Fibroblast of the conjunctiva (primary cell): ENCODE measurements at regions not wholly inside any gene's neighbourhood (a gene's known extent, or its start where the extent isn't known, plus 50 kb on each side); places are given as distances from the start of the nearest gene placed in this dataset.

ENCODE experiments used
- DNase-seq: peaks from one replicate; pipeline ENCODE4 v3.0.0-alpha.2; 2010; ENCODE audit warnings: low read depth

DNA sequence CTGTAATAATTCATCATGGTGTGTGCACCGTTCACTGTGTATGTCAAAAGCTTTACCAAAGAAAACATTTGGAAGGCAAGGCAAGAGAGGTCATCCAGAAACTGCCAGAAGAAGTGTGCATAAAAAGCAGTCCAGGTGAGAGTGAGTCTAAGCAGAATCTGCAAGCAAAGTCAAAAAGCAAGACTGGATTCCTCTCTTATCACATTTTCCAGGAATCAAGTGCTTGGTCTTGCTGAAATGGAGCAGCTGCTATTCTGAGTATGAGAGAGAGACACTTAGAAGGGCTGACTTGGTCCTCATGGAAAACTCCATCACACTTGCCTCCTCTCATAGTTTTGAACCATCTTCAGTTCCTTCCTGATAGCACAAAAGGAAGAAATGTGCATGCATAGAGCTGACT, 231.3 kb downstream of the ANAPC1 start:
- no peak for DNase-seq

DNA sequence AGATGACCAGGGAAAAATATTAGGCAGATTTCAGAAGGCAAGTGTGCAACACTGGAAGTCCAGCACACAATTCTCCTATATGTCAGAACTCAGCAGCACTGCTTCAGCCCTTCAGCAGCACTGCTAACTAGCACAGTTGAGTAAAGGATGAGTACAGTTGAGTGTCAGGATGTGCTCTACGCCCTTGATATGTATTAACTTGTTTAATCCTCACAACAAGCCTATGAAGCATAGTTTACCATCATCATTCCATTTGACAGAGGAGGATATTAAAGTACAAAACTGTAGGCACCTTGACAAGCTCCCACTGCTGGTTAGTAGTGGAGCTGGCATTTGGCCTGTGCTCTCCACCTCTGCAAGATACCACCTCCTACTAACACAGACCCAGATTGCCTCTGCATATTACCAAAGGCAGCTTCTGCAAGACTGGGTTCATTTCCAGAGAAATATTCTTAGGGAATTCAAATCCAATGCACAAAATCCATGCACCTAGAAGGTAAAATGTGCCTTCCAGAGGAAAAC, 230.8 kb downstream of the ANAPC1 start:
- DNase-seq = no peak

DNA sequence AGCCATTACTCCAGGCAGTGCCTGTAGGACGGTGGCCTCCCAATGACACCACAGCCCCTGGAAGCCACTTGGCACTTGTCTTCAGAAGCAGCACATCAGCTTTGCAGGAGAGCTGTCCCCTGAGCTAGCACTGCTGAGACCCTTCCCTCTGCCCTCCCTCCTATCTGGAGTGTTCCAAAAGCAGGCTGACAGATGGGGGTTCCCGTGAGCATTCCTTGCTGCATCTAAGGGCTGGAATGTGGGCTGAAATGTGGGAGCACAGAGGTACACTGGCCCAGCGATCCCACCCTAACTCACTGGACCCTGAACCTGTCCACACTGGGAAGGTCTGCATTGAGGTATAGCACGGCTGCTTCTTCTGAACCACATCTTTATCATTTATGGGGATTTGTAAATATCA, 230.1 kb downstream of the ANAPC1 start:
- DNase-seq = no peak

DNA sequence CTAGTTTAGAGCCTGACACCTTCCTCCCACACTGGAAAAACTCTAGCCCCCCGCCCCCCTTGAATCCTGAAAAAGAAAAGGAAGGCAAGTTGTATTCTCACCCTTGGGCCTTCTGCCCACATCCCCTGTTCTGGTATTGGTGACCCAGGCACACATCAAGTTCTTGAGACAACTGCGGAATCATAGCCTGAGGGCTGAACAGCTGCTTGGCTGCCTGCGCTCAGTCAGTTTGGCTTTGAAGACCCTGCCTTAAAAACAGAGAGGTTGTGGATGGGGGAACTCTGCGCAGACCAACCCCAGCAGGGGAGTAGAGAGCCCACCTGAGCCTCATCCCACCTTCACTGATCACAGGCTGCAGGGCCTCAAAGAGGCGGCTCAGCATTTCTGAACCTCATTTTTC, 229.2 kb downstream of the ANAPC1 start:
- no peak for DNase-seq

DNA sequence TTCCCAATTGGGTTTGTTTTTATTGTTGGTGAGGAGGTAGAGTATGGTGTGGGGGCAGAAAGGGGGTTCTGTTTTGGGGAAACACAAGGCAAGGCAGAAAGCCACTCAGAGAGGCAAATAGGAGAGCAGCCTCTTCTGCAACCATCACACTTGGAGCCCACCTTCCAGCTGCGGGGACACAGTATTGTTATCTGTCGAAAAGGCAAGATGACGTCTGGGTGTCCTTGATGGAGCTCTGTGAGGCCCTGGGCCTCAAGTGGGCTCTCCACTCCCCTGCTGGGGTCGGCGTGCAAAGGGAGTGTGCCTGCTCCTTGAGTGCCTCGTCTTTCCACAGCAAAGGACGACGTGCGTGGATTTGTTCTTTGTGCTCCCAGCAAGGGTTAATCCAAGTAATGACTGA, 227.6 kb downstream of the ANAPC1 start:
- no peak for DNase-seq

DNA sequence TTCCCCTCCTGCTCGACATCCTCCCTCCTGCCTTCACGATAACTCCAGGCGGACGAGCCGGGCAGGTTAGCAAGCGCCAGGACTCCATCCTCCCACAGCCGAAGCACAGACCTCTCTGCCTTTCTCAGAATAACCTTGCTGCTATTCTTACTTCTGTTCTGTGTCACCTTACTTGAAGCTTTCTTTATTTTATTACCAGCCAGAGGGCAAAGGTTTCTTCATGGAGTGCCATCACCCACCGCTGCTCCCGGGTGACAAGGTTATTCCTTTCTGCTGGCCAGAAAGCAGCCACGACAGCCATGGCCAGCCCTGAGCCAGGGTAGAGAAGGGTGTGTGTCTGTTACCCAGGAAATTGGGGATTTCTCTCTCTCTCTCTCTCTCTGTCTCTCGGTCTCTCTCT, 227.1 kb downstream of the ANAPC1 start:
- DNase-seq = no peak

DNA sequence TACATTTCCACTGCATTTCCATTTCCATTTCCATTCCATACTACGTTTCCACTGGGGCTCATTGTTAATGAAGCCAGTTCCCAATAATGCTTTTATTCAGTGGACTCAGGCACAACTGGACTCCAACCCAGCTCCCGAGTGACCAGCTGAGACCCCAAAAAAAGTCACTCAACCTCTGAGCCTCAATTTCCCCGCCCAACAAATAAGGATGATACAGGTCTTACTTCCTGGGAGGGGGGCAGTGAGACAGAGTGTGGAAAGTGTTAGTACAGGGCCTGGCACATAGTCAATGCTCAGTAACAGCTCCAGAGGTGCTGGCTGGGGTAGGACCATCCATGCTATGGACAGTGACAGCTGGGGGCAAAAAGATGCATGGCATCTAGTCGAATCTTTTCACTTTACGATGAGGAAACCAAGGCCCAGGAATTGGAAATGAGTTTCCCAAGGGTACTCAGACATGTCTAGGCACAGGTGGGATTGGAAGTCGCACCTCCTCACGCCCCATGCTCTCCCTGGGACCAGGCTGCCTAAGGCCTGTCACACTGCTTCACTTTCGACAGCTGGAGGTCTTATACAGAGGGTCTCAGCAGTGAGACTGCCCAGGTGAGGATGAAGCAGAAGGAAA, 226.5 kb downstream of the ANAPC1 start:
- DNase-seq = no peak

DNA sequence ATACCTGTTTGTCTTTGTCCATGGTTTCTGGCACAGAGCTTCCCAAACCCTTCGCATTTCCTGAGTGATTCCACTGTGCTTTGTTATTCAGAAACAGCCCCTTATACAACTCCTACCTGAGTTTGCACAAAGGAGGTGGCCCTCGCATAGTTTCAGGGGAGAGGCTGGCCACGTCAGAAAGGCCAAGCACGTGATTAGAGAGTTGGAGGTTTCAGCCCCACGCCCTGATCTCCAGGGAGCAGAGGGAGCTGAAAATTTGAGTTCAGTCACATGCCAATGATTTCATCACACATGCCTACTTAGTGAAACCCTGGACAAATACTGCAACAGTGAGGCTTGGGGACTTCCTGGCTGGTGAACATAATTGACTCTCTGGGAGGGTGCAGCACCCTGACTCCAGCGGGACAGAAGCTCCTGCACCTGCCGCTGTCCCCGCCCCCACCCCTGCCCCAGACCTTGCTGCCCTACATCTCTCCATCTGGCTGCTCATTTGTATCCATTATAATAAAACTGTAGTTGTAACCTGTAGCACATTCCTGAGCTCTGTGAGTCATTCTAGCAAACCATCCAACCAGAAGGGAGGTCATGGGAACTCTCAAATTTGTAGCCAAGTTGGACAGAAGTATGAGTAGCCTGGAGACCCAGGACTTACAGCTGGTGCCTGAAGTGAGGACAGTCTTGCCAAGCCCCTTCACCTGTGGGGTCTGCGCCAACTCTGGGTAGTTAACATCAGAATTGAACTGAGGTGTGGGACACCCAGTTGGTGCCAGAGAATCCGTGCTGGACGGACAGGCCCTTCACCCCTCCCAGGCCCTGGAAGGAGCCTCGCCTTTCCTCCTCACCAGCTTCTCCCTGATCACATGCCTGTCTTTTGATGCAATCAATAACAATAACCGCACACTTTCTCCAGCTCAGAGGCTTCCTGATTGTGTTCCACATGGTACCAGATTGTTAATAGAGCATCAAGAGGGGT, 224.3 kb downstream of the ANAPC1 start:
- DNase-seq = peak; percentile 90

DNA sequence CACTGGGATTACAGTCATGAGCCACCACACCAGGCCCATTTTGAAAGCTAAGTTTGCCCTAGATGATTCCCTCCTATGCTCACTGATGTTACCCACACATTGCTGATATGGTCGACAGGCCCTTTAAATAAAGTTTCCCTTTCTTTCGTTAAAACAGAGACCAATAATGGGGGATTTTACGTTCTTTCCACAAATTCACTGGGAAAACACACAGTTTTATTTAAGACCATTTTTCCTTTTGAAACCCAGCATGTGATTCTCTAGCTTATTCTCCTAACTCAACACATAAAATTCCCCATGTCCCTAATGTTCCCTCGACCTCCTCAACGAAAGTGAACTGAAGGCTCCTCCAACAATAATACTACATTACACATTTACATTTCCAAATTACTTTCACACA, 223.2 kb downstream of the ANAPC1 start:
- DNase-seq = no peak

DNA sequence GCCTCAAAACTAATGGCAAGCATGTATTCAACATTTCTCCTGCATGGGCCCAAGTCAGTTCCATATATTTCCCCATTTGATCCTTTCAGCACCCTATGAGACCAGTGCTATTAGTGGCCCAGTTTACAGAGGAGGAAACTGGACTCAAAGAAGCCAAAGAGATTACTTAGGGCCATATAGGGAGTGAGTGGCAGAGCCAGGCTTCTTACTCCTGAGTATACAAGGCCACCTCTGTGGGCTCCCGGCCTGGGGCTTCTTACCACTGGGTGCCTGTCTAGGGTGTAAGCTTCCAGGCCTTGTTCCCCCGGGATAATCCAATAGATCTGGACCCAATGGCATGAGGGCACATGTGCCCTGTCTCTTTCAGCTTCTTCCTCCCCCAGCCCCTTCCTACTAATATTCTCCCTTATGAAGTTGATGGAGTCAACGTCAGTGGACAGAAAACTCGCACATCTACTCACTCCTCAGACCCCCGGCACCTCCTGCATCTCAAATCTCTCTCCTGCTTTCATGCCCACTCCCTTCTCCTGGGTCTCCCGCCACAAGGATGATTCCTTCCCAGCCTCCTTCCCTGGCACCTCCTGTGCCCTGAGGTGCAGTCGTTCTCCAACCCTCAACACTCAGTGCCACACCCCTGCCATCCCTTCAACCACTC, 222.6 kb downstream of the ANAPC1 start:
- DNase-seq = no peak

DNA sequence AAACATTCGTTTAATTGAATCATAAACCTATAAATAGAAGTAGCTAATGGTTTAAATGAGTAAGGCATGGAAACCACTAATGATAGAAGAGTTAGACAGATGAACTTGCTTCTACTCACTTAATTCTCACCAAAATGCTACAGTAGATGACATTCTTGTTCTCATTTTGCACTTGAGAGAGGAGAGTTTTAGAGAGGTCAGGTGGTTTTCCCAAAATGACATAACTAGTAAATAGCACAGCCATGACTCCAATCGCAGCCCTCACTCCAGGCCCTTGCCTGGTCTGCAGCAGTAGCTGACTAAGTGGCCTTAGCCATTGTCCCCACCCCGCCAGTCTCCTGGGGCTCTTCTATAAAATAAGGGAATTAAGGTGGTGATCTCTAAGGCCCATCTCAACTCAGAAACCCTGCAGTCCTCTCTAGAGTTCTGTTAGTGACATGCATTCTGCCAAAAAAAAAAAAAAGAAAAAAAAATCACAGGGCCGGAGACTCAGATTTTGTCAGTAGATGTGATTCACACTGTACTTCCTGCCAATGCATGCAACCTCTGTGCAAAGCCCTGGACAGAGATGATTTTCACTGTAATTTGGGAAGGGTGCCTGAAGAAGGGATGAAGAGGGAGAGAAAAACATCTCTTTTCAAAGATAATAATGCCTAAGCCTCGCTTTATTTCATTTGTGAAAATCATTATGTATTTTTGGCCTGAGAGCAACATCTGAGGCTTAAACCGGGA, 221.8 kb downstream of the ANAPC1 start:
- peak; percentile 62 for DNase-seq

DNA sequence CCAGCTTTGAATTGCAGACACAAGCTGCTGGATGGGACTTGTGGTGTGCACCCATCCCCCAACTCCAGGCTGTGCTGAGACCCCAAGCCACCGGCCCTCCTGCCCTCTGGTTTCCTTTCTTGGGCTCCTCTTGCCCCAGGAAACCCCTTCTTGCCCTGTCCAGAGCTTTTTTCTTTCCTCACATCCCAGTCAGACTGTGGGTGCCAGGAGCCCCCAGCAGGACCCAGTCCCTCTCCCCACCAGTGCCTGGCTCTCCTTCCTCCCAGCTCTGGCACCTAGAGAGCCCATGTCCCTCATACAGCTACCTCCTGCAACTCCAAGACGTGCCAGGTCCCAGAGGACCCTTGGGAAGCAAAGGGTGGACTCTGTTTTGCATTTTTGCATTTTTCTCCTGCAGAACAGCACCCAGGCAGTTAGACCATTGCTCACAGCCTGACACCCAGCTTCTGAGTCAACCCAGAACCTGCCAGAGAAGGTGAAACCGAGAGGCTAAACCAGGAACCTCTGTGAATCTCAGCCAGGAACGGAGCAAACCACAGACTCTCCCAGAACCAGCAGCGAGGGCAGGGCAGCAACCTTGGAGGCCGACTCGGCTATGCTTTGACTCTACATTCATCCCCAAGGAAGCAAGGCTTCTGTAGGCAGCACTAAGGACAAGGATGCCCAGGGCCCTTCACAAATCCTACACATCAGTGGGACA, 221.1 kb downstream of the ANAPC1 start:
- DNase-seq = no peak

DNA sequence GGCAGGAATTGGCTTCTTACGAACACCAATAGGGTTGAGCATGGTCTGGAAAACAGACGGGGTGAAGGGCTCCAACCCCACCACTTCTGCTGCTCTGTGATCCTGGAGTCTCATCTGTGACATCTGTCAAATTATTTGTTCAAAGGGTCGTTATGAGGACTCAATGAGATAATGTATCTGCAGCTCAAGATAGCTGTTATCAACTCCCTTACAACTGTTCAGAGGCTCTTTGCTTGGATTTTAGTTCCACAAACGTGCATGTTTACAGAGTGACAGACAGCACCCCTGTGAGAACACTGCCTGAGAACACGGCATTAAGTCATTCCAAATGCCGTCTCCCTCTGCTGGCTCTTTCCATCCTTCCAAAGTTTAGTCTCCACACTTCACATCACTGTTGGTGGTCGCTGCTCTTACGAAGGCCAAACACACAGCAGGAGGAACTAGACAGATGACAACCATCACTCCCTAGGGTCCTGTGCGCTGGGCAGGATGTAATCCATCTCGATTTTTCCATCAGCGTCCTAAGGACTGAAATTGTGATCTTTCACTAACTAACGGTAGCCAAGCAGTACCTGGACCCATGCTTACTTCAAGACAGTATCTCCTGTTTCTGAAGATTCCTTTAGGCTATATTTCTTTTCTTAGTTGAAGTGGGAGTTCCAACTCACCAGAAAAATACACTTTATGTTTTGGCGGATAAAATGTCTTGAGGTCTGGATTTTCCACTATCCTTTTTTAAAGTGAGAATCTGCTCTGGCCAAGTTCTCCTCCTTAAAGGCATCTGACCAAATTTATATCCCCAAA, 220.3 kb downstream of the ANAPC1 start:
- DNase-seq = no peak

DNA sequence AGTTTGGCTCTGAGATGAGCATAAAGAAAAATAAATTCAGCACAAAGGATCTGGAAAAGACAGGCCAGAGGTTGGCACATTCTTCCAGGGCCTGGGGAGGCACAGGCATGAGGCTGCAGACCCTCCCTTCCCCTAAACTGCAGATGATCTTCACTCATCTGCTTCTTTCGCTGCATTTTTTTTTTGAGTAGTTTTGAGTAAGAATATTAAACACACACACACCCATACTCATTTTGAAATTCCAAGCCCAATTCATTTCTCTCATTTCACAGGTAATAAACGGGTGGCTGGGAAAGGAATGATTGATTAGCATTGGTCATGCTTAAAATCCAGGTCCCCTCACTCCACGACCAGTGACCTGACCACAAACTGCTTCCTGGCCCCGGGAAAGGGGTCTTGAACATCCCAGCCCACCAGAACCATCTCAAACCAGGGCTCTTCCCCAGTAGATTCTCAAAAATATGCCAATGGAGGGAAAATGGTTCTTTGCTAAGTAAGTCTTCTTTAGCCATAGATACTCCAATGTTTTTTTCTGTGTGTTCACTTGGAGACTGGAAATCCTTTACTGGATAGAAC, 219.6 kb downstream of the ANAPC1 start:
- DNase-seq = no peak

DNA sequence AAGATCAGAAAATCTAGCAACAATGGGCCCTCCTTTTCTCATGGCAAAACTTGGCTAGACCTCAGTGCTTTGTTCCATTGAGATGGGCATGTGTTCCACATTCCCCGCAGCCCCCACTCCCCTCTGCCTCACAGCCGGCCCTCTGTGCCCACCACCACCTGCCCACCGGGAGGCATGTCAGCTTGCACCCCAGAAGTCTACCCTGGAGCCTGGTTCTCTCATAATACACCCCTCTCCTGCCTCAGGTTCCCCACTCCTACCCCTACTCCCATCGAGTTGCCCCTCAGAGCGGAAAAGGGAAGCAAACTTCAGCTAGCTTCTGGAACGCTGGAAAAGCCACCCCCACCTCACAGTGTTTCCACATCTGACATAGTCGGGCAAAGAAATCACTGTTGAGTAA, 219.0 kb downstream of the ANAPC1 start:
- DNase-seq = no peak

DNA sequence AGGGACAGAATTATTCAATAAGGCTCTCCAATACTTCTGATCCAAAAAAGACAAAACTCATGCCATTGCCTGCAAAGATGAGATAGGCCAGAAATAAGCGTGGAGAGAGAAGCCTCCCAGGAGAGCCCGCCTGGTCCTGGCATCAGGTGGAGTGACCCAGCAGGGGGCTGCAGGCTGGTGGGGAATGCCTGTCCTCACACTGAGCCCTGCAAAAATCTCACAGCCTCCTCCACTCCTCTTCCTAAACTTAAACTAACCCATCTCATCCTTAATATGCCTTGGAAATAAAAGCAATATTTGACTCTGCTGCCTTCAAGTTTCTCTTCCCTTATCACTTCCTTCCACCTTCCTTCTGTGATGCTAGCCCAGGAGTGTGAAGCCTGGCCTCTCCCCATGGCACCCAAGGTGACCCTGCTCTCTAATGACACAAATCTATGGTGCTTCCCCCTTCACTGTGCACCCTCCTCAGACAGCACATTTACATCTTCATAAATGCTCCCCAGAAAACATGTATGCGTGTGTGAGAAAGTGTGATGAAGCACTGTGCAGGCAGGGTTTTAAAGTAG, 218.4 kb downstream of the ANAPC1 start:
- no peak for DNase-seq

DNA sequence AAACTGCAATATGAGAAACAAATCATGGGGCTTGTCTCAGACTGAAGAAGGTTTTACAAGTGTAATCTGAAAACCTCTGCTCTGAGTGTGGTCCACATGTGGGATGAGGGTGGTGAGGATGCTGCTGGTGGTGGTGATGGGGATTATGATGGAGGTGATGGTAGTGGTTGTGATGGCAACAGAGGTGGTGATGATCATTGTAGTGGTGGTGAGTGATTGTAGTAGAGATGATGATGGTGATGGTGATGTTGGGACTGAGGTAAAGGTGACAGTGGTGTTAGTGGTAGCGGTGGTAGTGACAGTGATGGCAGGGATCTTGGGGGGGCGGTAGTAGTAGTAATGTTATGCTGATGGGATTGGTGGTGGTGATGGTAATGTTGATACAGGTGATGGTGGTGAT, 217.8 kb downstream of the ANAPC1 start:
- DNase-seq = no peak

DNA sequence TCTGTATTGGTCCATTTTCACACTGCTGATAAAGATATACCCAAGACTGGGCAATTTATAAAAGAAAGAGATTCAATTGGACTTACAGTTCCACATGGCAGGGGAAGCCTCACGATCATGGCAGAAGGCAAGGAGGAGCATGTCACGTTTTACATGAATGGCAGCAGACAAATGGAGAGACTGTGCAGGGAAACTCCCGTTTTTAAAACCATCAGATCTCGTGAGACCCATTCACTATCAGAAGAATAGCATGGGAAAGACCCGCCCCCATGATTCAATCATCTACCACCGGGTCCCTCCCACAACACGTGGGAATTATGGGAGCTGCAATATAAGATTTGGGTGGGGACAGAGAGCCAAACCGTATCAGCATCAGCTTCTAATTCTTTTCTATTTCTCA, 217.0 kb downstream of the ANAPC1 start:
- no peak for DNase-seq

DNA sequence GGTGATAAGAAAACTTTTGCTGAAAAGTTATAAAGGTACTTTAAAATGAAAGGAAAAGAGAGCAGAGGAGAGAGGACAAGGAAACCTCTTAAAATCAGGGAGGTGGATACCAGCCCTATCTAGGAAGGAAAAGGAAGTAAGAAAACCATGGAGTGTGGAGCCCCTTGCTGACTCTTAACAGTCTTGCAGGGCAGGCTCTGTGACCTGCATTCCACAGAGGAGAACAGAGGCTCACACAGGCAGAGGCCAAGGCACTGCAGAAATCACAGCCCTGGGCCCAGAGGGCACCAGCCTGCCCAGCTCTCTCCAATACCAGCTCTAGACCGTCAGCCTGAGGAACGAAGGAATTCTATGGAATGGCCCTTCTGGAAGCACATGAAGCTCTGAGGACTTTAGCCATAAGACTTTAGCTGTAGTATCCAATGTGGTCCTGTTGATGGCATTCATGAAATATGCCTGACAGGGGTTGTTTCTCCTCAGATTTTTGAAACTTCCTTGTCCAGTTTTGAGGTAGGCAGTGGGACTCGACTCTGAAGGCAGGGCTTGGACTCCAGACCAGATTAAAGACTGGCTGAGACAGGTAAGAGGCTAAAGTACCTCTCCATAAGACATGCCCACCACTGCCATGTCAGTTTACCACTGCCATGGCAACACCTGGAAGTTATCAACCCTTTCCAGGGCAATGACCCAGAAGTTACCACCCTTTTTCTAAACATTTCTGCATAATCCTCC, 216.3 kb downstream of the ANAPC1 start:
- peak; percentile 69 for DNase-seq
